GM12891 (cell line): ENCODE measurements at regions not wholly inside any gene's neighbourhood (a gene's known extent, or its start where the extent isn't known, plus 50 kb on each side); places are given as distances from the start of the nearest gene placed in this dataset.

Source experiments
- DNase-seq: peaks from one replicate; pipeline ENCODE4 v3.0.0; 2011; ENCODE audit warnings: low spot score; ENCODE audit not compliant: insufficient read length
- FAIRE-seq: peaks from 2 replicates; lab custom pipeline; 2011; peaks lifted over from hg19 to GRCh38; lab: Jason Lieb, UNC
- PAX5 ChIP-seq: IDR thresholded peaks from 2 replicates; pipeline ENCODE4 v1.6.1; 2011; ENCODE audit warnings: low read length, moderate library complexity, mild to moderate bottlenecking; ENCODE audit not compliant: insufficient read depth, severe bottlenecking
- POLR2A ChIP-seq: IDR thresholded peaks from 2 replicates; pipeline ENCODE4 v1.6.1; 2011; ENCODE audit warnings: low read depth, low read length, control low read depth
- POLR2AphosphoS5 ChIP-seq: IDR thresholded peaks from 2 replicates; pipeline ENCODE4 v1.6.1; 2011; ENCODE audit warnings: low read depth, low read length, control low read depth
- POU2F2 ChIP-seq: IDR thresholded peaks from 2 replicates; pipeline ENCODE4 v1.6.1; 2011; ENCODE audit warnings: low read depth, mild to moderate bottlenecking, control low read depth, low read length, moderate library complexity
- SPI1 ChIP-seq: IDR thresholded peaks from 2 replicates; pipeline ENCODE4 v1.6.1; 2011; ENCODE audit warnings: low read depth, low read length, control low read depth
- TAF1 ChIP-seq: IDR thresholded peaks from 2 replicates; pipeline ENCODE4 v1.6.1; 2011; ENCODE audit warnings: low read depth, low read length, control low read depth

DNA sequence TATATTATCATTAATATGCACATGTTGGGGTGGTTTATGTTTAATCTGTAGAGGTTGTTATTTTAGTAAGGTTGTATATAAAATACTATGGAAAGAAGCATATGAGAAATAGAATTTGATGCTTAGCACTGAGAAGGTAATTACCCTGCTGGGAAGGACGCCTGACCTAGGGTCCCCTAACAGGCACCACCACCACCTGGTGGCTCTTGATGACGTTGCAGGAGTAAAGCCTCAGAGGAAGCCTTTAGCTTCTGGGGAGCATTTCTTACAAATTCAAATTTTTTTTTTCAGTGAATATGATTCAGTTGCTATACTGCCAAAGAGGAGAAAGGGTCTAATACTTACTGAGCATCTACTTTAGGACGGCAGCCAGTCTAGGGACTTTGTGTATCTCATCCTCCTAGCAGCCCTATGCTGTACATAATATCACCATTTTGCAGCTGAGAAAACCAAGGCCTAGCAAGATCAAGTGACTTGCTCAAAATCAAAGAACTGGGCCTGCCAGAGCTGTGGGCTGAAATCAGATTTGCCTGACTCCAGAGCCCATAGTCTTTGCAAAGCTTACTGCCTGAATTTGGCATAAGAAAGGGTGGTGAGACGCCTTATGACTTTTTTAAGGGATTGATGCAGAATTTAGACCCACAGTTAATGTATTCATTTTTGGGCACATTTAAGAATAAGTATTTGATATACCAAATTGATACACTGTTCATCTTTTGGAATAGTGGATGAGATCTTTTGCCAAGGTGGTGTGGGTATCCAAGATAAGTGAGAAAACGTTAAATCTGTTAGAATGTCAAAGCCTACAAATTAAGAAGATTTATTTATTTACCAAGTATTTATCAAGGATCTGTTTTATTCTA lies 78.8 kb upstream of the GAREM1 start:
- TF ChIP-seq SPI1 (no peak), POU2F2 (no peak), POLR2A (no peak), PAX5 (no peak)

GRCh38 chr18:32548688-32549087 lies 78.0 kb upstream of the GAREM1 start:
- FAIRE-seq (no peak), DNase-seq (no peak)
- TF ChIP-seq PAX5 (no peak), TAF1 (no peak), POU2F2 (no peak), SPI1 (no peak), POLR2A (no peak), POLR2AphosphoS5 (no peak)

More for the DNA sequence above, 78.8 kb upstream of the GAREM1 start:
- FAIRE-seq (no peak), DNase-seq (peak; percentile 13)

GRCh38 chr18:32545631-32546030 lies 74.9 kb upstream of the GAREM1 start:
- no peak for FAIRE-seq
- TF ChIP-seq POLR2A, result no peak
- no peak for DNase-seq

- FAIRE-seq, result no peak
- no peak for DNase-seq
- TF ChIP-seq POLR2A, result no peak
- TF ChIP-seq SPI1, result no peak
- no peak for TF ChIP-seq POU2F2
- TF ChIP-seq TAF1, result no peak
- no peak for TF ChIP-seq PAX5
- TF ChIP-seq POLR2AphosphoS5, result no peak
These were observed 73.4 kb upstream of the GAREM1 start for GRCh38 chr18:32544088-32544487.

GRCh38 chr18:32542221-32542798 lies 71.6 kb upstream of the GAREM1 start:
- TF ChIP-seq SPI1, result no peak
- no peak for TF ChIP-seq PAX5
- TF ChIP-seq POU2F2, result no peak
- no peak for TF ChIP-seq POLR2A
- no peak for TF ChIP-seq POLR2AphosphoS5
- no peak for TF ChIP-seq TAF1
- FAIRE-seq (no peak), DNase-seq (no peak)

GRCh38 chr18:32530947-32531651 lies 60.4 kb upstream of the GAREM1 start:
- TF ChIP-seq SPI1, result no peak
- no peak for TF ChIP-seq POLR2A
- TF ChIP-seq PAX5, result no peak
- no peak for TF ChIP-seq POU2F2
- no peak for TF ChIP-seq POLR2AphosphoS5
- no peak for TF ChIP-seq TAF1
- no peak for FAIRE-seq
- DNase-seq, result peak; percentile 9

DNA sequence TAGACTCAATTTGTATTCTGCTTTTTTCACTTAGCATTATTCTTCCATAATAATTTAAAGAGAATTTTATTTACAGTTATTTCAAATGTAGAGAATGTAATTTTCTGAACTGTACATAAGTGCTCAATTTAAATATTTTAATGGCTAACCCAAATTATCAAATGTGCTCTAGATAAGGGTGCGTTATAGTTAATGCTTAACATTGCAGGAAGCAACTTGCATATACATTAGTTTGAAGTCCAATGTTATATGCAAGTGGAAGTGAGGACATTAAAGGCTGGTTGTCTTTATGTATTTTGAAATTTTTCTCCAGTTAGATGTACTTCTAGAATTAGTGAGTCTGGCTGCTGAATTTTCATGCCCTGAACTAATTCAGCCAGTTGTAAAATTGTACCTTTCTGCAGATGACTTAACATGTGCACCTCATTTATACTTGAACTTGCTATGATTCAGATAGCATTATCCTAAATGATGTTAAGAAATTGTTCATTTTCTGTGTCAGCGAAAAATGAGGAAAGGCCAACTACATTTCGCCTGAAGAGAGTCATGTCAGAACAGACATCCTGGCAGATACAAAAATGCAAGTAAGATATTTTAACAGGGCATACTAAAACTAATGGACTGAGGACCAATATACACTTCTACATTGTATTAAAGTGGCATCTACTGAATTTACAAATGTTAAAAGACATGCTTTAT lies 59.2 kb upstream of the GAREM1 start:
- DNase-seq (no peak), FAIRE-seq (no peak)
- TF ChIP-seq POU2F2 (no peak), POLR2A (no peak), SPI1 (no peak), PAX5 (no peak), POLR2AphosphoS5 (no peak), TAF1 (no peak)

- no peak for FAIRE-seq
- DNase-seq, result no peak
- TF ChIP-seq TAF1 (no peak), PAX5 (no peak), SPI1 (no peak), POU2F2 (no peak), POLR2AphosphoS5 (no peak), POLR2A (no peak)
These were observed 50.1 kb upstream of the GAREM1 start for GRCh38 chr18:32520771-32521170.
